Epithelial cell of esophagus (primary cell): ENCODE measurements at regions not wholly inside any gene's neighbourhood (a gene's known extent, or its start where the extent isn't known, plus 50 kb on each side); places are given as distances from the start of the nearest gene placed in this dataset.

Experiments
- DNase-seq: peaks from one replicate; pipeline ENCODE4 v3.0.0; 2010; ENCODE audit warnings: low read depth
- H3K4me3 ChIP-seq: 2 replicates; pipeline ENCODE4 v1.5.1; 2011; ENCODE audit warnings: mild to moderate bottlenecking, low read length, control low read depth
- CTCF ChIP-seq: IDR thresholded peaks from 2 replicates; pipeline ENCODE4 v1.5.1; 2011; ENCODE audit warnings: low read depth, mild to moderate bottlenecking, low read length, control low read depth, inconsistent platforms; ENCODE audit not compliant: insufficient read depth; ENCODE audit errors: missing control alignments

GRCh38 chr6:90973188-90973587, 386.3 kb upstream of the MAP3K7 start:
- no peak overlapping the region for H3K4me3 ChIP-seq
- DNase-seq, result no peak
- TF ChIP-seq CTCF, result no peak

- TF ChIP-seq CTCF, result no peak
- DNase-seq, result no peak
- no peak overlapping the region for H3K4me3 ChIP-seq
Measured at GRCh38 chr6:90970672-90971071, 383.8 kb upstream of the MAP3K7 start.

- TF ChIP-seq CTCF, result no peak
- no peak for DNase-seq
- H3K4me3 ChIP-seq, result no peak overlapping the region
Measured at GRCh38 chr6:90967471-90967870, 380.6 kb upstream of the MAP3K7 start.

GRCh38 chr6:90960324-90960723, 373.5 kb upstream of the MAP3K7 start:
- no peak overlapping the region for H3K4me3 ChIP-seq
- DNase-seq, result no peak
- no peak for TF ChIP-seq CTCF

GRCh38 chr6:90955246-90955645, 368.4 kb upstream of the MAP3K7 start:
- no peak overlapping the region for H3K4me3 ChIP-seq
- TF ChIP-seq CTCF, result no peak
- DNase-seq, result no peak

GRCh38 chr6:90953405-90954161, 366.7 kb upstream of the MAP3K7 start:
- no peak for DNase-seq
- TF ChIP-seq CTCF, result no peak

GRCh38 chr6:90952176-90952575, 365.3 kb upstream of the MAP3K7 start:
- H3K4me3 ChIP-seq, result no peak overlapping the region
- no peak for TF ChIP-seq CTCF
- DNase-seq, result no peak

More at GRCh38 chr6:90953405-90954161, 366.7 kb upstream of the MAP3K7 start:
- no peak overlapping the region for H3K4me3 ChIP-seq
